ENCODE measurements at regions not wholly inside any gene's neighbourhood (a gene's known extent, or its start where the extent isn't known, plus 50 kb on each side); places are given as distances from the start of the nearest gene placed in this dataset.

GRCh38 chr16:51596247-51596646 lies 445.2 kb upstream of the SALL1 start:
- BruUV-seq (replicated peaks) = no TSS peak
- H3K9ac ChIP-seq (replicated peaks; ENCODE audit: extremely low read depth, insufficient read depth, low read length) = no peak overlapping the region
- H3K36me3 ChIP-seq (ENCODE audit: control insufficient read depth in 2 of 2, extremely low read depth in 1 of 2, insufficient read depth in 2 of 2, low read length in 2 of 2) = no peaks in the 10 kb centered on the region
- H3K4me2 ChIP-seq (ENCODE audit: insufficient read depth, low read length) = no peak overlapping the region
- H3K27ac ChIP-seq (ENCODE audit: insufficient read depth, low read depth, low read length) = no peak overlapping the region
- H4K20me1 ChIP-seq (replicated peaks; ENCODE audit: control insufficient read depth, extremely low read depth, insufficient read depth, low read length) = no peaks in the 10 kb centered on the region
- dilution Hi-C loops (cut with MboI; ENCODE audit: extremely low pct_ligation_motif_present, low sequenced_read_pairs) = no loop called here
- FAIRE-seq (no peak), DNase-seq (ENCODE audit: low read depth, low spot score) (no peak)
- H2AFZ ChIP-seq (ENCODE audit: low read depth, low read length) = no peak overlapping the region
- TF ChIP-seq FOS (IDR thresholded peaks at IDR 0.05; ENCODE audit: borderline replicate concordance, insufficient read depth, low read length) (no peak), POLR2AphosphoS5 (IDR thresholded peaks at IDR 0.05; ENCODE audit: insufficient read depth, low read depth, low read length) (no peak), POLR2A (IDR thresholded peaks at IDR 0.05; ENCODE audit: low read depth, low read length) (no peak), MAX (IDR thresholded peaks at IDR 0.05; ENCODE audit: insufficient read depth, insufficient read length) (no peak), CTCF (IDR thresholded peaks at IDR 0.05; ENCODE audit: extremely low read depth in 1 of 2, insufficient read depth in 1 of 2, low read depth in 1 of 2, low read length in 2 of 2) (no peak), GATA2 (IDR thresholded peaks at IDR 0.05; ENCODE audit: insufficient read depth, insufficient read length, low read depth, low read length) (no peak), JUN (IDR thresholded peaks at IDR 0.05; ENCODE audit: borderline replicate concordance, insufficient read depth, insufficient read length, low read depth) (no peak), EZH2 (IDR thresholded peaks at IDR 0.05; ENCODE audit: borderline replicate concordance, low read depth, low read length, severe bottlenecking) (no peak), MYC (IDR thresholded peaks at IDR 0.05; ENCODE audit: low read depth, low read length) (no peak)
- no peaks in the 10 kb centered on the region for H3K9me1 ChIP-seq (replicated peaks; ENCODE audit: control insufficient read depth, extremely low read depth, insufficient read depth, low read length)
- H3K79me2 ChIP-seq (ENCODE audit: control insufficient read depth, insufficient read depth, low read length) = no peaks in the 10 kb centered on the region
- H3K4me1 ChIP-seq (ENCODE audit: control insufficient read depth, extremely low read depth, insufficient read depth, low read length) = no peaks in the 10 kb centered on the region
- POLR2A ChIA-PET = no interaction called here
- CTCF ChIA-PET = no interaction called here
- no peaks in the 10 kb centered on the region for H3K9me3 ChIP-seq (replicated peaks; ENCODE audit: control insufficient read depth, insufficient read depth, low read length)
- peaks cover 0 to 3% of the 10 kb centered on the region in 2 experiments for H3K27me3 ChIP-seq (ENCODE audit: control insufficient read depth in 2 of 2, insufficient read depth in 2 of 2, low read length in 2 of 2)
- no peak overlapping the region for H3K4me3 ChIP-seq (replicated peaks in 1 of 3; ENCODE audit: insufficient read depth in 1 of 3, low read depth in 1 of 3, low read length in 3 of 3)
- intact Hi-C loops (cut with micrococcal nuclease) = no loop called here

Data from endothelial cell of umbilical vein (primary cell).